Trophoblast cell (in vitro differentiated cells and primary cell): ENCODE measurements at regions not wholly inside any gene's neighbourhood (a gene's known extent, or its start where the extent isn't known, plus 50 kb on each side); places are given as distances from the start of the nearest gene placed in this dataset.

Experiments
- DNase-seq, 2 donors: peaks; one replicate each; pipeline ENCODE4 v3.0.0-alpha.2; 2016
- H2AFZ ChIP-seq: 2 replicates; pipeline ENCODE4 v1.6.1; 2013; ENCODE audit warnings: low read length, moderate library complexity, mild to moderate bottlenecking; ENCODE audit not compliant: insufficient read depth, poor library complexity
- H2AK5ac ChIP-seq: 2 replicates; pipeline ENCODE4 v1.6.1; 2013; ENCODE audit warnings: mild to moderate bottlenecking, low read length
- H2BK120ac ChIP-seq: 2 replicates; pipeline ENCODE4 v1.6.1; 2013; ENCODE audit warnings: low read length, mild to moderate bottlenecking, moderate library complexity; ENCODE audit not compliant: insufficient read depth, poor library complexity
- H2BK12ac ChIP-seq: 2 replicates; pipeline ENCODE4 v1.6.1; 2013; ENCODE audit warnings: mild to moderate bottlenecking, low read length, moderate library complexity
- H2BK5ac ChIP-seq: 2 replicates; pipeline ENCODE4 v1.6.1; 2013; ENCODE audit warnings: low read length, low read depth, moderate library complexity, mild to moderate bottlenecking; ENCODE audit not compliant: poor library complexity
- H3K14ac ChIP-seq: 2 replicates; pipeline ENCODE4 v1.6.1; 2013; ENCODE audit warnings: mild to moderate bottlenecking, low read length
- H3K18ac ChIP-seq: 2 replicates; pipeline ENCODE4 v1.6.1; 2013; ENCODE audit warnings: mild to moderate bottlenecking, low read length
- H3K23ac ChIP-seq: 2 replicates; pipeline ENCODE4 v1.6.1; 2013; ENCODE audit warnings: low read length
- H3K27ac ChIP-seq: 2 replicates; pipeline ENCODE4 v1.5.1; 2013; ENCODE audit warnings: low read depth, mild to moderate bottlenecking, inconsistent platforms, low read length, moderate library complexity
- H3K27me3 ChIP-seq: 2 replicates; pipeline ENCODE4 v1.6.1; 2013; ENCODE audit warnings: inconsistent platforms, mild to moderate bottlenecking, low read length, moderate library complexity; ENCODE audit not compliant: insufficient read depth
- H3K36me3 ChIP-seq, 2 experiments: 1 replicate in 1 of 2; 2 replicates in 1 of 2; pipeline ENCODE4 v1.6.1; 2013; ENCODE audit warnings: low read length in 2 of 2, mild to moderate bottlenecking in 2 of 2, moderate library complexity in 1 of 2; ENCODE audit not compliant: insufficient read depth in 2 of 2, control insufficient read depth in 1 of 2
- H3K4ac ChIP-seq: 2 replicates; pipeline ENCODE4 v1.6.1; 2013; ENCODE audit warnings: low read depth, mild to moderate bottlenecking, low read length, moderate library complexity
- H3K4me1 ChIP-seq, 2 experiments: 1 replicate in 1 of 2; 2 replicates in 1 of 2; pipeline ENCODE4 v1.6.1; 2013; ENCODE audit warnings: low read length in 2 of 2, mild to moderate bottlenecking in 2 of 2, moderate library complexity in 1 of 2; ENCODE audit not compliant: insufficient read depth in 2 of 2, control insufficient read depth in 1 of 2
- H3K4me2 ChIP-seq: 2 replicates; pipeline ENCODE4 v1.6.1; 2013; ENCODE audit warnings: inconsistent platforms, mild to moderate bottlenecking, low read length, moderate library complexity
- H3K4me3 ChIP-seq: 2 replicates; pipeline ENCODE4 v1.5.1; 2013; ENCODE audit warnings: mild to moderate bottlenecking, low read depth, low read length, inconsistent platforms
- H3K79me1 ChIP-seq: one replicate; pipeline ENCODE4 v1.6.1; 2013; ENCODE audit warnings: low read length
- H3K79me2 ChIP-seq: 2 replicates; pipeline ENCODE4 v1.6.1; 2013; ENCODE audit warnings: low read length, mild to moderate bottlenecking; ENCODE audit not compliant: control insufficient read depth, insufficient read depth, poor library complexity
- H3K9ac ChIP-seq: 2 replicates; pipeline ENCODE4 v1.6.1; 2013; ENCODE audit warnings: mild to moderate bottlenecking, low read length
- H3K9me3 ChIP-seq: 2 replicates; pipeline ENCODE4 v1.6.1; 2013; ENCODE audit warnings: low read depth, mild to moderate bottlenecking, control low read depth, inconsistent platforms, low read length; ENCODE audit not compliant: insufficient read depth
- H4K12ac ChIP-seq: 2 replicates; pipeline ENCODE4 v1.6.1; 2013; ENCODE audit warnings: low read depth, mild to moderate bottlenecking, low read length, moderate library complexity
- H4K8ac ChIP-seq: 2 replicates; pipeline ENCODE4 v1.6.1; 2013; ENCODE audit warnings: low read depth, mild to moderate bottlenecking, low read length, moderate library complexity
- H4K91ac ChIP-seq: one replicate; pipeline ENCODE4 v1.6.1; 2013; ENCODE audit warnings: low read depth, mild to moderate bottlenecking, low read length, moderate library complexity
- WGBS: extraction: QIAGEN DNeasy Blood & Tissue Kit; methylation state at CpG from one replicate; pipeline ENCODE4 v1.1.7; 2013; ENCODE audit warnings: missing lambda C conversion rate; ENCODE audit not compliant: insufficient read length, insufficient coverage; ENCODE audit errors: extremely low coverage; 5-methylcytosine and 5-hydroxymethylcytosine counted together

- H4K91ac ChIP-seq = peak overlapping the region; percentile 68
- no peak overlapping the region for H2AFZ ChIP-seq
- H3K4me2 ChIP-seq = no peak overlapping the region
- H3K14ac ChIP-seq = peak overlapping the region; percentile 33
- H3K4me1 ChIP-seq = peaks cover 9 to 10% of the 10 kb centered on the region in 2 experiments
- H4K12ac ChIP-seq = no peak overlapping the region
- no peak overlapping the region for H3K4me3 ChIP-seq
- no peaks in the 10 kb centered on the region for H3K9me3 ChIP-seq
- H3K36me3 ChIP-seq = no peaks in the 10 kb centered on the region
- peaks cover 3% of the 10 kb centered on the region for H3K79me1 ChIP-seq
- H3K79me2 ChIP-seq = no peaks in the 10 kb centered on the region
- WGBS = no CpG with 5 or more reads among the region's 8 CpGs
- H3K18ac ChIP-seq = no peak overlapping the region
- H3K23ac ChIP-seq = no peak overlapping the region
- no peaks in the 10 kb centered on the region for H3K27me3 ChIP-seq
- no peak overlapping the region for H2AK5ac ChIP-seq
- H4K8ac ChIP-seq = no peak overlapping the region
- H2BK12ac ChIP-seq = no peak overlapping the region
- H2BK5ac ChIP-seq = no peak overlapping the region
- no peak overlapping the region for H3K9ac ChIP-seq
- no peak overlapping the region for H3K4ac ChIP-seq
- peak overlapping the region; percentile 50 for H2BK120ac ChIP-seq
- peak; percentile 86 to 89 for DNase-seq
- peak overlapping the region; percentile 52 for H3K27ac ChIP-seq
These were observed 261.1 kb upstream of the CITED2 start for GRCh38 chr6:139635401-139636130.

GRCh38 chr6:139632840-139633239 is 258.4 kb upstream of the CITED2 start:
- Histone ChIP-seq H3K27me3 (no peaks in the 10 kb centered on the region), H2BK5ac (no peak overlapping the region), H3K79me1 (peaks cover 2% of the 10 kb centered on the region), H4K8ac (no peak overlapping the region), H2BK120ac (no peak overlapping the region), H3K9ac (no peak overlapping the region), H2AK5ac (no peak overlapping the region), H3K18ac (no peak overlapping the region), H3K79me2 (no peaks in the 10 kb centered on the region), H2AFZ (no peak overlapping the region), H3K23ac (no peak overlapping the region), H3K14ac (no peak overlapping the region), H3K9me3 (no peaks in the 10 kb centered on the region), H3K4me1 (peaks cover 9 to 10% of the 10 kb centered on the region in 2 experiments), H4K12ac (no peak overlapping the region), H3K4ac (no peak overlapping the region), H3K4me2 (no peak overlapping the region), H3K27ac (no peak overlapping the region), H3K4me3 (no peak overlapping the region), H4K91ac (no peak overlapping the region), H3K36me3 (no peaks in the 10 kb centered on the region), H2BK12ac (no peak overlapping the region)
- no peak for DNase-seq
- WGBS = no CpG with 5 or more reads among the region's 1 CpG

GRCh38 chr6:139628270-139628669 is 253.8 kb upstream of the CITED2 start:
- no peaks in the 10 kb centered on the region for H3K27me3 ChIP-seq
- no peaks in the 10 kb centered on the region for H3K79me2 ChIP-seq
- no peak overlapping the region for H3K27ac ChIP-seq
- H4K12ac ChIP-seq = no peak overlapping the region
- H3K4me2 ChIP-seq = no peak overlapping the region
- no peak overlapping the region for H3K18ac ChIP-seq
- H3K4me1 ChIP-seq = no peaks in the 10 kb centered on the region
- no peak overlapping the region for H3K14ac ChIP-seq
- no peak for DNase-seq
- H2BK120ac ChIP-seq = no peak overlapping the region
- no peak overlapping the region for H3K9ac ChIP-seq
- H4K8ac ChIP-seq = no peak overlapping the region
- no peak overlapping the region for H3K4ac ChIP-seq
- no peaks in the 10 kb centered on the region for H3K9me3 ChIP-seq
- no peaks in the 10 kb centered on the region for H3K79me1 ChIP-seq
- H3K23ac ChIP-seq = no peak overlapping the region
- no CpG with 5 or more reads among the region's 1 CpG for WGBS
- H2AFZ ChIP-seq = no peak overlapping the region
- no peak overlapping the region for H3K4me3 ChIP-seq
- H2BK5ac ChIP-seq = no peak overlapping the region
- no peak overlapping the region for H2AK5ac ChIP-seq
- H4K91ac ChIP-seq = no peak overlapping the region
- no peaks in the 10 kb centered on the region for H3K36me3 ChIP-seq
- H2BK12ac ChIP-seq = no peak overlapping the region

- Histone ChIP-seq H3K14ac (no peak overlapping the region), H2AK5ac (no peak overlapping the region), H4K91ac (no peak overlapping the region), H3K79me1 (no peaks in the 10 kb centered on the region), H4K12ac (no peak overlapping the region), H3K9ac (no peak overlapping the region), H3K4me2 (no peak overlapping the region), H3K23ac (no peak overlapping the region), H3K9me3 (no peaks in the 10 kb centered on the region), H2BK12ac (no peak overlapping the region), H3K27ac (no peak overlapping the region), H2BK5ac (no peak overlapping the region), H3K36me3 (no peaks in the 10 kb centered on the region), H2AFZ (no peak overlapping the region), H2BK120ac (no peak overlapping the region), H3K4ac (no peak overlapping the region), H3K79me2 (no peaks in the 10 kb centered on the region), H3K18ac (no peak overlapping the region), H3K27me3 (no peaks in the 10 kb centered on the region), H4K8ac (no peak overlapping the region), H3K4me1 (no peaks in the 10 kb centered on the region), H3K4me3 (no peak overlapping the region)
- DNase-seq = peak in 1 of 2 donors; percentile 46
- no CpG with 5 or more reads among the region's 1 CpG for WGBS
These were observed 252.6 kb upstream of the CITED2 start for GRCh38 chr6:139627091-139627490.
